PC-9 (cell line): ENCODE measurements at regions not wholly inside any gene's neighbourhood (a gene's known extent, or its start where the extent isn't known, plus 50 kb on each side); places are given as distances from the start of the nearest gene placed in this dataset.

Experiments
- CTCF ChIP-seq: fragments of 200-600 bp; sonication (generic); conservative IDR thresholded peaks from 2 replicates; pipeline ENCODE4 v1.6.1; 2017; ENCODE audit warnings: mixed run types, antibody characterized with exemption, mild to moderate bottlenecking, moderate library complexity
- EZH2 ChIP-seq: fragments of 200-600 bp; sonication (generic); IDR thresholded peaks from 2 replicates; pipeline ENCODE4 v1.8.0; 2017; ENCODE audit warnings: antibody characterized with exemption, low read depth

DNA sequence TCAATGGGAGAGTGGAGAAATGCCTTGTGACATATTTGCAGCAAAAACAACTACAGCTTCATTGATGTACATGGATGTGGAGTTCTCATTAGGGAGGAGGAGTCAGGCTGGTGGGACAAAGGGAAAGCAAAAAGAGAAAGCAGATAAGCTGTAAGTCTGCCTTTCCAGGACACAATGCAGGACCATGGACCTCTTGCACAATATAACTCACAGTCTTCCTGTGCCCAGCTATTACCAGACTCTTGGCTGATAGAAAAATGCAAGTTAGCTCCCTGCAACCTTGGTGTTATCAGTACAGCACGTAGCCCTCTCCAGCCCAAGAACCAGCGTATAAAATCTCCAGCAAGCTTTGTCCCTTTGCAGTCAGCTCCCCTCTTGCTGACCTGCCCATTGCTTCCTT, 232.3 kb downstream of the NFATC2 start:
- no peak for TF ChIP-seq CTCF
- TF ChIP-seq EZH2: no peak
